ENCODE measurements at regions not wholly inside any gene's neighbourhood (a gene's known extent, or its start where the extent isn't known, plus 50 kb on each side); places are given as distances from the start of the nearest gene placed in this dataset.

- DNase-seq = no peak
These were observed 272.4 kb upstream of the FOXG1 start for GRCh38 chr14:28494196-28494595.

- no peak for DNase-seq
These were observed 270.2 kb upstream of the FOXG1 start for GRCh38 chr14:28496364-28496763.

GRCh38 chr14:28502517-28502916, 264.1 kb upstream of the FOXG1 start:
- DNase-seq = no peak

- DNase-seq = peak; percentile 29
These were observed 251.0 kb upstream of the FOXG1 start for GRCh38 chr14:28515571-28515970.

GRCh38 chr14:28536889-28537288, 229.7 kb upstream of the FOXG1 start:
- no peak for DNase-seq

- DNase-seq = no peak
These were observed 224.5 kb upstream of the FOXG1 start for GRCh38 chr14:28542040-28542439.

GRCh38 chr14:28565345-28565744, 201.2 kb upstream of the FOXG1 start:
- no peak for DNase-seq

GRCh38 chr14:28570391-28570790, 196.2 kb upstream of the FOXG1 start:
- no peak for DNase-seq

GRCh38 chr14:28571636-28572035, 195.0 kb upstream of the FOXG1 start:
- DNase-seq = no peak

- DNase-seq = no peak
These were observed 190.1 kb upstream of the FOXG1 start for GRCh38 chr14:28576523-28576922.

GRCh38 chr14:28577187-28577586, 189.4 kb upstream of the FOXG1 start:
- peak; percentile 4 for DNase-seq

- peak; percentile 19 for DNase-seq
These were observed 188.9 kb upstream of the FOXG1 start for GRCh38 chr14:28577711-28578131.

GRCh38 chr14:28584951-28585350, 181.6 kb upstream of the FOXG1 start:
- no peak for DNase-seq

GRCh38 chr14:28589792-28590191, 176.8 kb upstream of the FOXG1 start:
- DNase-seq = peak; percentile 63

- DNase-seq = peak; percentile 69
These were observed 170.2 kb upstream of the FOXG1 start for GRCh38 chr14:28596391-28596790.

- DNase-seq = no peak
These were observed 167.4 kb upstream of the FOXG1 start for GRCh38 chr14:28599191-28599590.

GRCh38 chr14:28599605-28600004, 167.0 kb upstream of the FOXG1 start:
- no peak for DNase-seq

- peak; percentile 81 for DNase-seq
These were observed 163.0 kb upstream of the FOXG1 start for GRCh38 chr14:28603606-28604005.

GRCh38 chr14:28607661-28608060, 158.9 kb upstream of the FOXG1 start:
- DNase-seq = no peak

GRCh38 chr14:28608443-28608842, 158.1 kb upstream of the FOXG1 start:
- DNase-seq = no peak

- DNase-seq = peak; percentile 92
These were observed 157.4 kb upstream of the FOXG1 start for GRCh38 chr14:28608851-28609828.

GRCh38 chr14:28612414-28612813, 154.2 kb upstream of the FOXG1 start:
- no peak for DNase-seq

- DNase-seq = no peak
These were observed 153.1 kb upstream of the FOXG1 start for GRCh38 chr14:28613532-28613931.

GRCh38 chr14:28626780-28627179, 139.8 kb upstream of the FOXG1 start:
- no peak for DNase-seq
